HG02981 (cell line): ENCODE measurements at regions not wholly inside any gene's neighbourhood (a gene's known extent, or its start where the extent isn't known, plus 50 kb on each side); places are given as distances from the start of the nearest gene placed in this dataset.

ENCODE experiments used
- ATAC-seq: cut with Tn5 transposase; IDR thresholded peaks from one replicate; pipeline ENCODE4 v1.9.1; 2021; ENCODE audit warnings: mild to moderate bottlenecking, moderate library complexity; ENCODE audit not compliant: unreplicated experiment

- no peak for ATAC-seq
These were observed 212.8 kb upstream of the KITLG start for GRCh38 chr12:88793096-88793495.

GRCh38 chr12:88790231-88790630 is 210.0 kb upstream of the KITLG start:
- no peak for ATAC-seq

GRCh38 chr12:88784166-88784565 is 203.9 kb upstream of the KITLG start:
- ATAC-seq, result no peak

GRCh38 chr12:88782351-88782750 is 202.1 kb upstream of the KITLG start:
- no peak for ATAC-seq

- no peak for ATAC-seq
These were observed 201.6 kb upstream of the KITLG start for GRCh38 chr12:88781909-88782308.

- ATAC-seq, result no peak
These were observed 197.8 kb upstream of the KITLG start for GRCh38 chr12:88778064-88778463.

- no peak for ATAC-seq
These were observed 195.5 kb upstream of the KITLG start for GRCh38 chr12:88775742-88776151.

GRCh38 chr12:88767699-88768098 is 187.4 kb upstream of the KITLG start:
- no peak for ATAC-seq

- ATAC-seq, result no peak
These were observed 184.7 kb upstream of the KITLG start for GRCh38 chr12:88764781-88765480.

GRCh38 chr12:88763536-88764100 is 183.3 kb upstream of the KITLG start:
- no peak for ATAC-seq

- no peak for ATAC-seq
These were observed 177.9 kb upstream of the KITLG start for GRCh38 chr12:88758176-88758575.

- ATAC-seq, result no peak
These were observed 176.6 kb upstream of the KITLG start for GRCh38 chr12:88756917-88757316.

GRCh38 chr12:88756153-88756552 is 175.9 kb upstream of the KITLG start:
- ATAC-seq, result no peak

- ATAC-seq, result no peak
These were observed 173.4 kb upstream of the KITLG start for GRCh38 chr12:88753707-88754106.

- no peak for ATAC-seq
These were observed 172.8 kb upstream of the KITLG start for GRCh38 chr12:88753066-88753465.

- no peak for ATAC-seq
These were observed 171.9 kb upstream of the KITLG start for GRCh38 chr12:88752183-88752582.

- ATAC-seq, result no peak
These were observed 170.7 kb upstream of the KITLG start for GRCh38 chr12:88750867-88751543.

GRCh38 chr12:88746386-88746785 is 166.1 kb upstream of the KITLG start:
- no peak for ATAC-seq

- ATAC-seq, result no peak
These were observed 163.8 kb upstream of the KITLG start for GRCh38 chr12:88743946-88744685.

- no peak for ATAC-seq
These were observed 157.7 kb upstream of the KITLG start for GRCh38 chr12:88737838-88738472.

GRCh38 chr12:88736031-88736430 is 155.8 kb upstream of the KITLG start:
- no peak for ATAC-seq
